Ishikawa (cell line): ENCODE measurements at regions not wholly inside any gene's neighbourhood (a gene's known extent, or its start where the extent isn't known, plus 50 kb on each side); places are given as distances from the start of the nearest gene placed in this dataset.

Experiments used
- CEBPB ChIP-seq: IDR thresholded peaks from 2 replicates; pipeline ENCODE4 v1.6.1; 2012
- CREB1 ChIP-seq: IDR thresholded peaks from 2 replicates; pipeline ENCODE4 v1.6.1; 2012; ENCODE audit warnings: low read depth
- EGR1 ChIP-seq: IDR thresholded peaks from 2 replicates; pipeline ENCODE4 v1.6.1; 2012
- EP300 ChIP-seq: IDR thresholded peaks from 2 replicates; pipeline ENCODE4 v1.6.1; 2012; ENCODE audit warnings: borderline replicate concordance
- FOXM1 ChIP-seq: IDR thresholded peaks from 2 replicates; pipeline ENCODE4 v1.6.1; 2012; ENCODE audit warnings: low read depth, borderline replicate concordance
- NFIC ChIP-seq: IDR thresholded peaks from 2 replicates; pipeline ENCODE4 v1.6.1; 2012
- RAD21 ChIP-seq: IDR thresholded peaks from 2 replicates; pipeline ENCODE4 v1.6.1; 2012; ENCODE audit warnings: low read depth
- TAF1 ChIP-seq: IDR thresholded peaks from 2 replicates; pipeline ENCODE4 v1.6.1; 2012; ENCODE audit warnings: low read depth, mild to moderate bottlenecking
- TCF12 ChIP-seq: IDR thresholded peaks from 2 replicates; pipeline ENCODE4 v1.6.1; 2012; ENCODE audit warnings: low read depth
- TF ChIP-seq, protein P1 (sequence below): IDR thresholded peaks from 2 replicates; pipeline ENCODE4 v1.6.1; 2012; ENCODE audit warnings: low read depth, mild to moderate bottlenecking
- TF ChIP-seq, protein P2 (sequence below): IDR thresholded peaks from 2 replicates; pipeline ENCODE4 v1.6.1; 2012
- TF ChIP-seq, protein P3 (sequence below): IDR thresholded peaks from 2 replicates; pipeline ENCODE4 v1.6.1; 2012

DNA sequence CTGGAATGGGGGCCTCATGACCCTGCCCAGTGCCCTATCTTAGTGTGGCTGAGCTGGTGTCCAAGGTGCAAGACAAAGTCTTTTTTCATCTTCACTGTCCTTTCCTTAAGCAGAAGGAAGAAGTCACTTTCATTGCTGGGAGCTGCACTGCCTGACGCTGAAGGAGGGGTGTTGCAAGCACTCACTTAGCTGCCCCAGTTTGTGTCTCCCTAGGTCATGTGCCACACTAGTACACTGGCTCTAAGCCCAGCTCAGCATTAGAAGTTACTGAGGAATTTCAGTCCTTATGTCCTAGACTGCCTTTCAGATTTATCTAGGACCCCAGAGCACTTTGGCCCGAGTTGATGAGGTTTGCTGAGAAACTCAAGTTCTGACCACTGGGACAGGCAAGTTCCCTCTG is 952.0 kb upstream of the USP15 start:
- TF ChIP-seq, protein P1, sequence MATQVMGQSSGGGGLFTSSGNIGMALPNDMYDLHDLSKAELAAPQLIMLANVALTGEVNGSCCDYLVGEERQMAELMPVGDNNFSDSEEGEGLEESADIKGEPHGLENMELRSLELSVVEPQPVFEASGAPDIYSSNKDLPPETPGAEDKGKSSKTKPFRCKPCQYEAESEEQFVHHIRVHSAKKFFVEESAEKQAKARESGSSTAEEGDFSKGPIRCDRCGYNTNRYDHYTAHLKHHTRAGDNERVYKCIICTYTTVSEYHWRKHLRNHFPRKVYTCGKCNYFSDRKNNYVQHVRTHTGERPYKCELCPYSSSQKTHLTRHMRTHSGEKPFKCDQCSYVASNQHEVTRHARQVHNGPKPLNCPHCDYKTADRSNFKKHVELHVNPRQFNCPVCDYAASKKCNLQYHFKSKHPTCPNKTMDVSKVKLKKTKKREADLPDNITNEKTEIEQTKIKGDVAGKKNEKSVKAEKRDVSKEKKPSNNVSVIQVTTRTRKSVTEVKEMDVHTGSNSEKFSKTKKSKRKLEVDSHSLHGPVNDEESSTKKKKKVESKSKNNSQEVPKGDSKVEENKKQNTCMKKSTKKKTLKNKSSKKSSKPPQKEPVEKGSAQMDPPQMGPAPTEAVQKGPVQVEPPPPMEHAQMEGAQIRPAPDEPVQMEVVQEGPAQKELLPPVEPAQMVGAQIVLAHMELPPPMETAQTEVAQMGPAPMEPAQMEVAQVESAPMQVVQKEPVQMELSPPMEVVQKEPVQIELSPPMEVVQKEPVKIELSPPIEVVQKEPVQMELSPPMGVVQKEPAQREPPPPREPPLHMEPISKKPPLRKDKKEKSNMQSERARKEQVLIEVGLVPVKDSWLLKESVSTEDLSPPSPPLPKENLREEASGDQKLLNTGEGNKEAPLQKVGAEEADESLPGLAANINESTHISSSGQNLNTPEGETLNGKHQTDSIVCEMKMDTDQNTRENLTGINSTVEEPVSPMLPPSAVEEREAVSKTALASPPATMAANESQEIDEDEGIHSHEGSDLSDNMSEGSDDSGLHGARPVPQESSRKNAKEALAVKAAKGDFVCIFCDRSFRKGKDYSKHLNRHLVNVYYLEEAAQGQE, result no peak
- TF ChIP-seq, protein P2, sequence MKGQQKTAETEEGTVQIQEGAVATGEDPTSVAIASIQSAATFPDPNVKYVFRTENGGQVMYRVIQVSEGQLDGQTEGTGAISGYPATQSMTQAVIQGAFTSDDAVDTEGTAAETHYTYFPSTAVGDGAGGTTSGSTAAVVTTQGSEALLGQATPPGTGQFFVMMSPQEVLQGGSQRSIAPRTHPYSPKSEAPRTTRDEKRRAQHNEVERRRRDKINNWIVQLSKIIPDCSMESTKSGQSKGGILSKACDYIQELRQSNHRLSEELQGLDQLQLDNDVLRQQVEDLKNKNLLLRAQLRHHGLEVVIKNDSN, result no peak
- TF ChIP-seq, protein P3, sequence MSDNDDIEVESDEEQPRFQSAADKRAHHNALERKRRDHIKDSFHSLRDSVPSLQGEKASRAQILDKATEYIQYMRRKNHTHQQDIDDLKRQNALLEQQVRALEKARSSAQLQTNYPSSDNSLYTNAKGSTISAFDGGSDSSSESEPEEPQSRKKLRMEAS, result no peak
- TF ChIP-seq TAF1 (no peak), RAD21 (no peak), CREB1 (no peak), CEBPB (no peak), EGR1 (no peak), EP300 (no peak), NFIC (no peak), TCF12 (no peak), FOXM1 (no peak)
